SH-SY5Y (cell line): ENCODE measurements at regions not wholly inside any gene's neighbourhood (a gene's known extent, or its start where the extent isn't known, plus 50 kb on each side); places are given as distances from the start of the nearest gene placed in this dataset.

Experiments
- GATA2 ChIP-seq: IDR thresholded peaks from 2 replicates; pipeline ENCODE4 v1.6.1; 2011; ENCODE audit warnings: mild to moderate bottlenecking, low read depth, low read length
- GATA3 ChIP-seq: IDR thresholded peaks from 2 replicates; pipeline ENCODE4 v1.6.1; 2011; ENCODE audit warnings: low read depth, mild to moderate bottlenecking, low read length, moderate library complexity

GRCh38 chr14:38078393-38078792, 129.3 kb upstream of the SSTR1 start:
- TF ChIP-seq GATA3 (no peak), GATA2 (no peak)
